Natural killer cell treated with Interleukin-12 subunit alpha and Interleukin-12 subunit beta and Interleukin-15 and Interleukin-18, amount 100 ng/mL, for 72 hours (primary cell): ENCODE measurements at regions not wholly inside any gene's neighbourhood (a gene's known extent, or its start where the extent isn't known, plus 50 kb on each side); places are given as distances from the start of the nearest gene placed in this dataset.

ENCODE experiments used
- ATAC-seq, 2 donors: fragments of 150-1000 bp; cut with Tn5 transposase in 1 of 2; sonication (Bioruptor Pico), chemical (Tn5 transposase) in 1 of 2; 2 replicates each; pipeline ENCODE4 v1.10.0; 2021
- DNase-seq: peaks from one replicate; pipeline ENCODE4 v3.0.0; 2022; ENCODE audit warnings: low spot score
- H3K27ac Mint-ChIP-seq, 2 donors: 1 replicate in 1 of 2; 2 replicates in 1 of 2; pipeline ENCODE4 v1.8.0; 2022; ENCODE audit warnings: mixed read lengths in 2 of 2, mild to moderate bottlenecking in 1 of 2, moderate library complexity in 1 of 2
- H3K27me3 Mint-ChIP-seq, 2 donors: 1 replicate in 1 of 2; 2 replicates in 1 of 2; pipeline ENCODE4 v1.8.0; 2022; ENCODE audit warnings: mixed read lengths in 2 of 2
- H3K36me3 Mint-ChIP-seq: one replicate; pipeline ENCODE4 v1.8.0; 2022; ENCODE audit warnings: mixed read lengths
- H3K4me1 Mint-ChIP-seq, 2 donors: 1 replicate in 1 of 2; 2 replicates in 1 of 2; pipeline ENCODE4 v1.8.0; 2022; ENCODE audit warnings: low read depth in 2 of 2, mixed read lengths in 2 of 2, mild to moderate bottlenecking in 1 of 2
- H3K4me3 Mint-ChIP-seq: one replicate; pipeline ENCODE4 v1.8.0; 2022; ENCODE audit warnings: mixed read lengths
- H3K9me3 Mint-ChIP-seq: 2 replicates; pipeline ENCODE4 v1.8.0; 2022; ENCODE audit warnings: mixed read lengths

DNA sequence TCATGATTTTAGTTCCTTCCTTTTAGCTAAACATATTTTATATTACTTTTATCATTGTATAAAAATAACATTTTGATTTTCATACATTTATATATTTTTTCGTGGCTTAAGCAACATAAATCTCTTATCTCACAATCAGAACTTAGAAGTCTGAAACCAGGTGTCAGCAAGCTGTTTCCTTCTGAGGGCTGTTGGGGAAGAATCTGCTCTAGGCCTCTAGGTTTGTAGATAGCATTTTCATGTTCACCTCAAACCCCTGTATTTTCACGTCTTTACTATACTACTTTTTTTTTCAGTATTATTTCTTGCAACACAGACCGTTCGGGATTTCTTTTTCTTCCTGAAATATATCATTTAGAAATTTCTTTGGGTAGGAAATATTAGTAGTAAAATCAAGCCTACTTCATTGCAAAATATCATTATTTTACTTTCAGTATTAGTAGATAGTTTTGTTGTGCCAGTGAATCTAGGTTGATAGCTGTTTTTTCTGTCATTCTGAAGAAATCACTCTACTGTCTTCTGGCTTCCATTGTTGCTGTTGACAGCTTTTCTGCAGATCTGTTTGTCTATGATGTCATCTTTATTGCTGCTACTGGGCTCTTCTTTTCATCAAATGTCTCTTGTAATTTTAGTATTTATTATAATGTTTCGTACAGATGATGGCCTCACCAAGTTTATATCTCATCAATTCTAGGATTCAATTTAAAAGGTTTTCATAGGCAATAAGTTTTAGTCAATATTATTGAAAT is 756.3 kb downstream of the VGLL3 start:
- H3K4me1 Mint-ChIP-seq: no peaks in the 10 kb centered on the region
- ATAC-seq: no peak
- no peaks in the 10 kb centered on the region for H3K27me3 Mint-ChIP-seq

DNA sequence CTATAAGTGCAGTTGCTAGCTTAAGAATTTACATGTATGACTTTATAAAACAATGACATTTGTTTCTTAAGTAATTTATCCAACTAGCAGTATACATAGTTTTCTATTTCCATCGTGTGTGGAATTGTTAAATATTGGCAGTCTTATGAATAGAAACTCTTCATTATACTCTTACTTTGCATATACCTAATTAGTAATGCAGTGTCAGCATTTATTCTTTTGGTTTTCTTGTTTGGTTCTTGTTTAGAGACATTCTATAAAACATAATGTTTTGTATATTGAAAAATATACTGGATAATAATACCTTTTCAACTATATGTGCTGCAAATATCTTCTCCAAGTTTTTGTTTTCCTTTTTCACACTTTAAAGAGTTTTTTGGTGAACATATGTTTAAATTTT is 760.2 kb downstream of the VGLL3 start:
- Mint-ChIP-seq H3K27ac (no peak overlapping the region), H3K36me3 (no peaks in the 10 kb centered on the region), H3K27me3 (no peaks in the 10 kb centered on the region), H3K4me1 (no peaks in the 10 kb centered on the region), H3K9me3 (peaks cover 3% of the 10 kb centered on the region), H3K4me3 (no peak overlapping the region)
- ATAC-seq (no peak), DNase-seq (no peak)

More for the DNA sequence above, 756.3 kb downstream of the VGLL3 start:
- no peak overlapping the region for H3K4me3 Mint-ChIP-seq
- no peaks in the 10 kb centered on the region for H3K36me3 Mint-ChIP-seq
- DNase-seq: no peak
- no peaks in the 10 kb centered on the region for H3K9me3 Mint-ChIP-seq
- H3K27ac Mint-ChIP-seq: no peak overlapping the region

DNA sequence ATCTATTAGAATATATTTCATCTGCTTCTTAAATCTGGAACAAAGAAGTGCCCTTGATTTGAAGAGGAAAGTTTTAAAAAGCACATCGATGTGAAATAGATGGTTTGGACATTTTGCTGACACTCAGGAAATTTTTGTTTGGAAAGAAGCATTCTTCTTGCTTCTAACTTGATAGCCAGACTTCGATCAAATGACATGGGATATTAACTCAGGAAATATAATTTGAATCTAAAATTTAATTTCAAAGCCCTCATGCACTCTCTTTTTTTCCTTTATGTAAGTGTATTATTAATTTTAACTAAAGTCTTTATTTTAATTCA is 761.2 kb downstream of the VGLL3 start:
- H3K27ac Mint-ChIP-seq: no peak overlapping the region

GRCh38 chr3:86229086-86229774 is 761.7 kb downstream of the VGLL3 start:
- no peak for ATAC-seq
- no peak overlapping the region for H3K4me3 Mint-ChIP-seq

More for the DNA sequence above, 761.2 kb downstream of the VGLL3 start:
- H3K27me3 Mint-ChIP-seq: no peaks in the 10 kb centered on the region
- no peak overlapping the region for H3K4me3 Mint-ChIP-seq
- no peak for DNase-seq
- peaks cover 3% of the 10 kb centered on the region for H3K9me3 Mint-ChIP-seq
- no peak for ATAC-seq
- H3K4me1 Mint-ChIP-seq: no peaks in the 10 kb centered on the region
- no peaks in the 10 kb centered on the region for H3K36me3 Mint-ChIP-seq

GRCh38 chr3:86228101-86228500 is 762.8 kb downstream of the VGLL3 start:
- H3K27ac Mint-ChIP-seq: no peak overlapping the region

More at GRCh38 chr3:86229086-86229774, 761.7 kb downstream of the VGLL3 start:
- Mint-ChIP-seq H3K4me1 (no peaks in the 10 kb centered on the region), H3K36me3 (no peaks in the 10 kb centered on the region), H3K9me3 (peaks cover 3% of the 10 kb centered on the region), H3K27me3 (no peaks in the 10 kb centered on the region), H3K27ac (no peak overlapping the region)
- DNase-seq: no peak

DNA sequence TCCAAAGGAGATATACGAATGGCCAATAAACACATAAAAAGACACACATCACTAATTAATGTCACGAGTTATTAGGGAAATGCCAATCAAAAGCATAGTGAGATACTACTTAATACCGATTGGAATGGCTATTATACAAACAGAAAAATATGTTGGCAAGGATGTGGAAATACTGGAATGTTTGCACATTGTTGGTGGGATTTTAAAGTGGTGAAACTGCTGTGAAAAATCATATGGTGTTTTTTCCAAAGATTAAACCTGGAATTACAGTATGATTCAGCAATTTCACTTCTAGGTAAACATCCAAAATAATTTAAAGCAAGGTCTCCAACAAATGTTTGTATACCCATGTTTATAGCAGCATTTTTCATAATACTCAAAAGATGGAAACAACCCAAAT is 765.5 kb downstream of the VGLL3 start:
- DNase-seq (no peak), ATAC-seq (no peak)
- Mint-ChIP-seq H3K4me1 (no peaks in the 10 kb centered on the region), H3K9me3 (peaks cover 6% of the 10 kb centered on the region), H3K27me3 (no peaks in the 10 kb centered on the region), H3K4me3 (no peak overlapping the region), H3K36me3 (peaks cover 5% of the 10 kb centered on the region), H3K27ac (no peak overlapping the region)

More at GRCh38 chr3:86228101-86228500, 762.8 kb downstream of the VGLL3 start:
- H3K27me3 Mint-ChIP-seq: no peaks in the 10 kb centered on the region
- peaks cover 3% of the 10 kb centered on the region for H3K9me3 Mint-ChIP-seq
- H3K4me3 Mint-ChIP-seq: no peak overlapping the region
- H3K36me3 Mint-ChIP-seq: no peaks in the 10 kb centered on the region
- no peak for DNase-seq
- no peak for ATAC-seq
- no peaks in the 10 kb centered on the region for H3K4me1 Mint-ChIP-seq

GRCh38 chr3:86221601-86222000 is 769.3 kb downstream of the VGLL3 start:
- no peak overlapping the region for H3K4me3 Mint-ChIP-seq
- H3K9me3 Mint-ChIP-seq: peaks cover 7% of the 10 kb centered on the region
- H3K4me1 Mint-ChIP-seq: no peaks in the 10 kb centered on the region
- no peak for ATAC-seq
- H3K27ac Mint-ChIP-seq: no peak overlapping the region
- H3K36me3 Mint-ChIP-seq: peaks cover 6% of the 10 kb centered on the region
- no peaks in the 10 kb centered on the region for H3K27me3 Mint-ChIP-seq
- no peak for DNase-seq

DNA sequence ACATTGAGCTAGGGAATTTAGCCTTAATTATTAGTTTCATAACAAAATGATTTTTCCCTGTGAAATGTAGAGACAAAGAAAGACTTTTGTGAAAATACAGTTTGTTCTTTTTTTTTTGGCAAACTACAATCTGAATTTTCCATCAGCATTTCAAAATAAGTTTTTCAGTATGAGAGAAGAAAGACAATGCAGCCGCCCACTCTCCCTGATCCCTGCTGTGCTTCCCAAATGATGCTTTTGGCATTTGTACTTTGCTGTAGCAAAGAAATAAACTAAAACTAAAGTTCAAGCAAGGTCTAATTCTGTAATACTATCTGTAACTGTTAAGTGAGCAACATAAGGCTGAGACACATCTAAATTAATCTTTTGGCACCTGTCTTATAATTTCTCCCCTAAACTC is 782.2 kb downstream of the VGLL3 start:
- DNase-seq (no peak), ATAC-seq (no peak)
- H3K36me3 Mint-ChIP-seq: peaks cover 3% of the 10 kb centered on the region
- peaks cover 13% of the 10 kb centered on the region for H3K9me3 Mint-ChIP-seq
- H3K4me3 Mint-ChIP-seq: no peak overlapping the region
- no peaks in the 10 kb centered on the region for H3K4me1 Mint-ChIP-seq
- no peaks in the 10 kb centered on the region for H3K27me3 Mint-ChIP-seq
- H3K27ac Mint-ChIP-seq: no peak overlapping the region

DNA sequence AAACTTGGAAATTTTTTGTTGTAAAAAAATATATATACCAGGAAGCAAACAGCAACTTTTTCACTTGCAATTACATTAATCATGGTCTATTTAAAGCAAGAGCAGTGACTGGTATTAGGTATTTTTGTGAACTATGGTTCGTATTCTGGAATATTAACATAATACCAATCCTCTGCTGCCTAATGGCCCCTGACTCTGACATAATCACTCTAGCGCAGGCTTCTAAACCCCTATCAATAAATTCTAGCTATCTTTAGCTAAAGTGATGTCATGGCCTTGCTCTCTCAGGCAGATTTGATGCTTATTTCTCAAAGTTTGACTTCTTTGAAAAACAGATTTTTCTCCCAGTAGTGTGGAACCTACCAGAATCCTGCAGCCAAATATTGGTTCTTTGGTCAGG is 808.3 kb downstream of the VGLL3 start:
- Mint-ChIP-seq H3K9me3 (peaks cover 15% of the 10 kb centered on the region), H3K4me1 (no peaks in the 10 kb centered on the region), H3K4me3 (no peak overlapping the region), H3K36me3 (peaks cover 8% of the 10 kb centered on the region), H3K27ac (no peak overlapping the region), H3K27me3 (no peaks in the 10 kb centered on the region)
- DNase-seq: no peak
- ATAC-seq: no peak

DNA sequence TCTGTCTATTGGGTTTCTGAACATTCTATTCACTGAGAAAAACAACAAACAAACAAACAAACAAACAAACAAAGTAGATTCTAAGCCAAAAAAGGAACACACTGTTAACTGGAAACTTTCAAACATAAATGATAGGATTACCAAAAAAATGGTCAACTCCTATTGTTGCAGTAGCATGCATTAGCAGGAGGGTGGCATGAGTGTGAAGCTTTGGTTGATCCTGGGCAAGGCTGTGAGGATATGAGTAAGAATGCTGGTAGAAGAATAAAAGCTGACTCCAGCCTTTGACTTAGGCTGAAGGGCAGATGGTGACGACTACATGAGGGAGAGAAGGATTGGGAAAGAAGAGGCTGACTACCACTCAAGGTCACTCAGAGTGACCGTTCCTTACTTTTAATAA is 810.3 kb downstream of the VGLL3 start:
- no peak for DNase-seq
- Mint-ChIP-seq H3K27me3 (no peaks in the 10 kb centered on the region), H3K9me3 (peaks cover 9% of the 10 kb centered on the region), H3K36me3 (peaks cover 8% of the 10 kb centered on the region), H3K27ac (no peak overlapping the region), H3K4me3 (no peak overlapping the region), H3K4me1 (no peaks in the 10 kb centered on the region)
- ATAC-seq: no peak

DNA sequence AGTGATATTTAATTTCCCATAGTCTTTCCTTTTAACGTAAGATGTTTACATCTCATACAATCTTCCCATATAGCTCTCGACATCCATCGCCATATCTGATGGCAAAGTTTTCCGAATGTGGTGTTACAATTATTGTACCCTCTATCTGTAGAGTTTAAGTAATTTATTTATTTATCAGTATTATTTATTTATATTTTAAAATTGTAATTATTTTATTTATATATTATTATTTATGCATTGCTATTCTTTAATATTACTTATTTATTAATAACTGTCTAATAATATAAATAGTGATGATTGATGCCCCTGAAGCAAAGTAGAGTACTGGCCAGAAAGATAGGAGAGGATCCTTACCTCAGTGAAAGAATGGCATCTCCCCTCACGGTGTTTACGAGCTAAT is 812.9 kb downstream of the VGLL3 start:
- no peak overlapping the region for H3K4me3 Mint-ChIP-seq
- peaks cover 9% of the 10 kb centered on the region for H3K9me3 Mint-ChIP-seq
- no peak for DNase-seq
- H3K27me3 Mint-ChIP-seq: no peaks in the 10 kb centered on the region
- peaks cover 9% of the 10 kb centered on the region for H3K36me3 Mint-ChIP-seq
- ATAC-seq: no peak
- H3K27ac Mint-ChIP-seq: no peak overlapping the region
- H3K4me1 Mint-ChIP-seq: no peaks in the 10 kb centered on the region

- no peak for ATAC-seq
- no peaks in the 10 kb centered on the region for H3K27me3 Mint-ChIP-seq
- no peak overlapping the region for H3K4me3 Mint-ChIP-seq
- H3K36me3 Mint-ChIP-seq: peaks cover 9% of the 10 kb centered on the region
- no peaks in the 10 kb centered on the region for H3K4me1 Mint-ChIP-seq
- DNase-seq: no peak
- no peak overlapping the region for H3K27ac Mint-ChIP-seq
- peaks cover 11% of the 10 kb centered on the region for H3K9me3 Mint-ChIP-seq
Observed at GRCh38 chr3:86176445-86176784, 814.5 kb downstream of the VGLL3 start.

DNA sequence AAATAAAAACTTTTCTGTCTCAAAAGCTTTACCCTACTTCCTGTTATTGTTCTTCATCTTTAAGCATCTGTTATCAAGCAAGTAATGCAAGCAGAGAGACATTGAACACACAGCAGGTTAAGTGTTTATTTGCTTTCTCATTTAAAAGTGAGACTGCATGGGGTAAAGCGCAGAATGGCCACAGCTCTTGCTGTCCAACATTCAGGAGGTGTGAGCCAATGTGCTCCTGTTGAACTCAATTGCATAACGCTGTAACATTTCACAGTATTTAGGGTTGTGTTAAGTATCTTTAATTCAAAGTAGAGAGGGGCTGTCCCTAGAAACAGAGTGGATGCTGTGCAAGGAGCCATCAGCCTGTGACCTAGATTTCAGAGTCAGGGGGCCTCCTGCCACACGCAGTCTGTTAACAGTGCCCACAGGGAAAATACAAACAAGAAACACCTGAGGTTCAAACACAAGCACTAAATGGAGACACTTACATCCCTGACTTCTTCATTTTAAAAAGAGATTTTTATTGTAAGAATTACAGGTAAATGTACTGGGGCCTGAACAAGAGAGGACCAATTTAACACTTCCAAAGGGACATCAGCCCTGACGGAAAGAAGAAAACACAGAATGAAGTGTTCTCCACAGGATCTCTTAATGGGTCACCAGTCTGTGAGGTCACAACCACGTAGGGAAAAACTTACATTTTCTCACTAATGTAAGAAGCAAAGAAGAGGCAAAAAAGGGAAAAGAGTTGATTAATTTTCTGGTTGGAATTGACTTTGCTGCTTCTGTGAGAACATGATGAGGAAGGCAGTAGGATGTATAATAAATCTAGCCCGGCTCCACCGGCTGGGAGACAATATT is 815.1 kb downstream of the VGLL3 start:
- no peak overlapping the region for H3K4me3 Mint-ChIP-seq
- H3K4me1 Mint-ChIP-seq: no peaks in the 10 kb centered on the region
- ATAC-seq: no peak
- peaks cover 9% of the 10 kb centered on the region for H3K36me3 Mint-ChIP-seq
- H3K9me3 Mint-ChIP-seq: peaks cover 12% of the 10 kb centered on the region
- DNase-seq: no peak
- H3K27ac Mint-ChIP-seq: no peak overlapping the region
- no peaks in the 10 kb centered on the region for H3K27me3 Mint-ChIP-seq

GRCh38 chr3:86175051-86175536 is 815.9 kb downstream of the VGLL3 start:
- Mint-ChIP-seq H3K9me3 (peaks cover 12% of the 10 kb centered on the region), H3K36me3 (peaks cover 9% of the 10 kb centered on the region), H3K27ac (no peak overlapping the region), H3K27me3 (no peaks in the 10 kb centered on the region), H3K4me1 (no peaks in the 10 kb centered on the region), H3K4me3 (no peak overlapping the region)
- no peak for DNase-seq
- ATAC-seq: no peak
